Limb (tissue), 2 donors: ENCODE measurements at regions not wholly inside any gene's neighbourhood (a gene's known extent, or its start where the extent isn't known, plus 50 kb on each side); places are given as distances from the start of the nearest gene placed in this dataset.
"Not testable (repeated sequence)": the region's sequence is repeated elsewhere in the genome, so short reads cannot be mapped to it uniquely, and the experiment has no call there.

ENCODE experiments used
- DNase-seq, 2 donors: peaks; one replicate each; pipeline ENCODE4 v3.0.0-alpha.2; 2016; ENCODE audit errors: extremely low spot score in 2 of 2

GRCh38 chr22:48819961-48820360, 1007.7 kb downstream of the BRD1 start:
- DNase-seq, result no peak

GRCh38 chr22:48819232-48819631, 1008.4 kb downstream of the BRD1 start:
- no peak for DNase-seq

GRCh38 chr22:48817491-48817890, 1010.2 kb downstream of the BRD1 start:
- not testable (repeated sequence) for DNase-seq

GRCh38 chr22:48811885-48812284, 1015.8 kb downstream of the BRD1 start:
- no peak for DNase-seq

- no peak for DNase-seq
Observed at GRCh38 chr22:48808038-48808960, 1019.4 kb downstream of the BRD1 start.

- DNase-seq, result no peak
Observed at GRCh38 chr22:48807155-48807554, 1020.5 kb downstream of the BRD1 start.

GRCh38 chr22:48806227-48806781, 1021.4 kb downstream of the BRD1 start:
- no peak for DNase-seq

GRCh38 chr22:48805516-48805915, 1022.2 kb downstream of the BRD1 start:
- no peak for DNase-seq

- no peak for DNase-seq
Observed at GRCh38 chr22:48804811-48805301, 1022.8 kb downstream of the BRD1 start.

- DNase-seq, result no peak
Observed at GRCh38 chr22:48803948-48804810, 1023.5 kb downstream of the BRD1 start.

GRCh38 chr22:48803171-48803947, 1024.3 kb downstream of the BRD1 start:
- DNase-seq, result no peak

- no peak for DNase-seq
Observed at GRCh38 chr22:48802576-48802975, 1025.1 kb downstream of the BRD1 start.

- no peak for DNase-seq
Observed at GRCh38 chr22:48800886-48801607, 1026.6 kb downstream of the BRD1 start.

- no peak for DNase-seq
Observed at GRCh38 chr22:48800036-48800885, 1027.4 kb downstream of the BRD1 start.

- DNase-seq, result no peak
Observed at GRCh38 chr22:48799227-48799970, 1028.3 kb downstream of the BRD1 start.

- DNase-seq, result no peak
Observed at GRCh38 chr22:48798281-48799226, 1029.1 kb downstream of the BRD1 start.

- DNase-seq, result no peak
Observed at GRCh38 chr22:48797731-48798130, 1029.9 kb downstream of the BRD1 start.
